ENCODE measurements at regions not wholly inside any gene's neighbourhood (a gene's known extent, or its start where the extent isn't known, plus 50 kb on each side); places are given as distances from the start of the nearest gene placed in this dataset.

GRCh38 chr1:104853276-104853675 lies 1103.6 kb downstream of the AMY1C start:
- TF ChIP-seq CTCF (IDR thresholded peaks at IDR 0.05 in 8 of 11, conservative IDR thresholded peaks at IDR 0.05 in 3 of 11) = no peak
- no peak for TF ChIP-seq POLR2A (IDR thresholded peaks at IDR 0.05)
- no peak for TF ChIP-seq POLR2AphosphoS5 (IDR thresholded peaks at IDR 0.05)
